GM18909 (cell line): ENCODE measurements at regions not wholly inside any gene's neighbourhood (a gene's known extent, or its start where the extent isn't known, plus 50 kb on each side); places are given as distances from the start of the nearest gene placed in this dataset.

Source experiments
- ATAC-seq: cut with Tn5 transposase; IDR thresholded peaks from one replicate; pipeline ENCODE4 v1.9.1; 2021; ENCODE audit warnings: mild to moderate bottlenecking; ENCODE audit not compliant: unreplicated experiment, poor library complexity

DNA sequence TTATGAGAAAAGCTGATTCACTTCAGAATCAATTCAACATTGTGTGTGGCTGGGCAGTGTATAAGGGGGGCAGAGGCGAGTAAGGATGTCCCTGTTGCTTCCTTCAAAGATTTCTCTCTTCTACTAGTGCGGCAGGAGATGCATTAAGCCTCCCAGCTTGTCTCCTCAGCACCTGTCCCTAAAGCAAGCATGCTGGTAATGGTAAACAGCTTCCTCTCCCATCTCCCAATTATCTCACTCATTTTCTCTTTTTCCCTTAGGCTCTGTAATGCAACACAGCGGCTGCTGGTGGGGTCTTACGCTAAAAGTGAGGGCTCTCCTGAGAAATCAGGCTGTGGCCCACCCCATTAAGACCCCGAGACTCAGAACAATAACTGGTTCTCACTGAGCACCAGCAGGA lies 306.4 kb upstream of the ROPN1 start:
- ATAC-seq: no peak

GRCh38 chr3:124298951-124299350 lies 307.0 kb upstream of the ROPN1 start:
- no peak for ATAC-seq

- ATAC-seq: no peak
These were observed 307.9 kb upstream of the ROPN1 start for GRCh38 chr3:124299831-124300230.

DNA sequence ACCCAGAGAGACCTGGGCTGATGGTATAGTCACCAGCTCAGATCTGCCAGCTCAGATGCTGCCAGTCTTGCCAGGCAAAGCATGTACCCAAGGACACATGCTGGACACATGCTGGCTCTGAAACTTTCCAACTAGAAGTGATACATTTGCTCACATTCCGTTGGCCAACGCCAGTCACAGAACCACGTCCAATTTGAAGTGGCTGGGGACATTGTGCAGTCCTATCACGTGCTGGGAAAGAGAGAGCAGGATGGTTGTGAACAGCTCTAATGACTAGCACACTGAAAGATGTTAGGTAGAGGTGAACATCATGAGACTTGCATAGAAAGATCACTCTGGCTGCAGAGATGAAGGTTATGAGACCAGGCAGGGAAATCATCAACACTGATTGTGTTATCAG lies 308.5 kb upstream of the ROPN1 start:
- no peak for ATAC-seq

GRCh38 chr3:124303305-124303910 lies 311.5 kb upstream of the ROPN1 start:
- no peak for ATAC-seq

DNA sequence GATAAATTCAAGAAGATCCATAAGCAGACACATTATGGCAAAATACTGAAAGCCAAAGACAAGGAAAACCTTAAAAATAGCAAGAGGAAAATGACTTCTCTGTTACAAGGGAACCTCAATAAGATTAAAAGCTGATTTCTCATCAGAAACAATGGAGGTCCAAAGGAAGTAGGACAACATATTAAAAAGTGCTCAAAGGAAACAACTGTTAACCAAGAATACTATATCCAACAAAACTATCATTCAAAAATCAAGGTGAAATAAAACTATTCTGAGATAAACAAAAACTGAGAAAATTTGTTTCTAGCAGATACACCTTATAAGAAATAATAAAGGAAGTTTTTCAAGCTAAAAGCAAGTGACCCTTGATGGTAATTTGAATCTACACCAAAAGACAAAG lies 314.7 kb upstream of the ROPN1 start:
- ATAC-seq: no peak

DNA sequence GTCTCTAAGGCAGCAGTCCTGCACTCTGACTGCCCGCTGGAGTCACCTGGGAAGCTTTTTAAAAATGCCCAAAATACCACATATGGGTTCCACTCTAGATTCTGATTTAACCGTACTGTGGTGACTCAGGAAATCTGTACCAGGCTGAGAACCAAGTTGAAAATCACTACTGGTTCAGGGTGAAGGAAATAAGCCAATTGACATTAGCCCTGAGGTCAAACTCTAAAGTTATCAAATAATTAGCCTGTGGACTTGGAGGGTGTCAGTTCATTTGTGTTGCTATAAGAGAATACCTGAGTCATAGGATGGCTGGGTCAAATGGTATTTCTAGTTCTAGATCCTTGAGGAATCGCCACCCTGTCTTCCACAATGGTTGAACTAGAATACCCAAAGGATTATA lies 321.7 kb upstream of the ROPN1 start:
- ATAC-seq: no peak

GRCh38 chr3:124315215-124316033 lies 323.5 kb upstream of the ROPN1 start:
- no peak for ATAC-seq

DNA sequence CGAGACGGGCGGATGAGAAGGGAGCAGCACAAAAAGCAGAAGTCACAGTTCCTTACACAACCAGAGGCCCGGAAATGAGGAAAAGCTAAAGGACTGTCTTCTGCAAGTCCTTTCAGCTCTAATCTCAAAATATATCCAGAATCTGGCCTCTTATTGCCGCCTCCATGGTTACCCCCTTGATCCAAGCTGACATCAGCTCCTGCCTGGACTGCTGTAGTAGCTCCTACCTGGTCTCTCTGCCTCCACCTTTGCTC lies 324.0 kb upstream of the ROPN1 start:
- ATAC-seq: no peak

DNA sequence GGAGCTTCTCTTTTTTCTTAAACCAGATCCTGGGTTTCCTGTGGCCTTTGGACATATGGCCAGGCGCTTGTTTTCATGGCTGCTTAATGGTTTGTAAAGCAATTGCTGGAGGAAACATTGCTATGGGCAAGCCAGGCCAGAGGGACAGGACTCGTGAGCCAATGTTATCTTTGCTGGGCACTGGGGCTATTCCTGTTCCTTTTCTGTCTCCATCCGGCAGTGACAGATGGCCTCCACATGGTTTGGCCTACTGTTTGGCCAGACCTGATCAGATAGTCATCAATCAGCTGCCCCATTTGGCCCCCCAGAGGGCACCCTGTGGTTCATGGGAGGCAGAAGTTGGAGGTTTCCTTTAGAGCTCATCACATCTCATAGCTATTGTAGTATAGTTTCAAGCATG lies 326.1 kb upstream of the ROPN1 start:
- no peak for ATAC-seq

- no peak for ATAC-seq
These were observed 326.7 kb upstream of the ROPN1 start for GRCh38 chr3:124318656-124319055.

- no peak for ATAC-seq
These were observed 329.1 kb upstream of the ROPN1 start for GRCh38 chr3:124320976-124321375.

DNA sequence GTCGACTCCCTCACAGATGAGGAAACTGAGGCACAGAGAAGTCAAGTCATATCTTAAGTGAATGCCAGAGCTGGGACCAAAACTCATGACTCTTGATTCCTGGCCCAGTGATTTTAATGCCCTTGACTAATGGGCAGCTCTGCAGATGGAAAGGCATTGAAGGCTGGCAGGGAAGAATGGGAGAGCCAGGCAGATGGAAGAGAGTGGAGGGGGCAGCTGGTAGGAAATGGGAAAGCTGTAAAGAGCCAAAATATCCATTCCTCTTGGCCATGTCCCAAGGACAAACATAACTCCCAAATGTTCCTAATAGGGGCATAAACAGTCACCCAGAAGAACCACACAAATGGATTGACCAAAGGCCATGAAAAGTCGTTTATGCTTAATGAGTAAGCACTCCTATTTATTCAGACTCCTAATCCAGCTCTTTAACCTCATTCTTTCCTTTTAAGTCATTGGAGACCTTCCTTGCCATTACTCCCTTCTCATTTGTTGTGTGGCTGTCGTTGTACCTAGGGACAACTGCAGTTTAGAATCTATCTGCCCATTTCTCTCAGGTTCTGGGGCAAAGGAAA lies 330.5 kb upstream of the ROPN1 start:
- no peak for ATAC-seq

DNA sequence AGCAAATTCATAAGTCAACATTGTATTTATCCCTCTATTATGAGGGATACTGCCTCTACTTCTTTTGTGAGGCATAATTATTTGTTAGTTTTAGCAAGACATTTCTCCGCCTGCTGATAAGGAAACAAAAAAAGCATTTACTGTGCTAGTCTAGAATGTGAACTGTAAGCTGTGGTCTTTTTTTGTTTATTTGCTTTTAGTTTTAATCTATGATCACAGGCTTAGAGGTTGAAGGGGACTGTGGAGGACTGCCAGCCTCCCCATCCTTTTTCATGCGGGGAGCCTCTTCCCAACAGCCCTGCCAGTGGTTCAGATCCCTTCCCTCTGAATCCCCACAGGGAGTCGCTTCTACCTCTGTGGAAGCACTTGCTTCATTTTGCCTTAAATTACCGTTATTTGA lies 331.0 kb upstream of the ROPN1 start:
- ATAC-seq: no peak

DNA sequence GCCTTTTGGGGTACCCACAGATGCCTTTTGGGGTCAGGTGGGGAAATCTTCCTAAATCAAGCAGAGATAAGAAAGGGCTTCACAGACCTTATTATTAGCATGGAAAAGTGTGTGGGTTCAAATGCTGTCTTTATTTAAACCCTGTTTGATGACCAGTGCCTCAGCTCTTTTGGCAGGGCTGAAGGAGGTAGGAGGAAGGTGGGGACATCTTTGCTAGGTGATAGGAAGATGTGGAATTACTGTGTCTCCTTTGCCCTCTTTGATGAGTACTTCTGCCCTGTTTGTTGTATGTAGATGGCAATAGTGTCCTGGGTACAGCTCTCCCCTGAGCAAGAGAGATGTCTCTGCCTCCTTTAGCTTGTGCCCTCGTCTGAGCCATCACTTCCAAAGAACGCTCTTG lies 333.3 kb upstream of the ROPN1 start:
- no peak for ATAC-seq

DNA sequence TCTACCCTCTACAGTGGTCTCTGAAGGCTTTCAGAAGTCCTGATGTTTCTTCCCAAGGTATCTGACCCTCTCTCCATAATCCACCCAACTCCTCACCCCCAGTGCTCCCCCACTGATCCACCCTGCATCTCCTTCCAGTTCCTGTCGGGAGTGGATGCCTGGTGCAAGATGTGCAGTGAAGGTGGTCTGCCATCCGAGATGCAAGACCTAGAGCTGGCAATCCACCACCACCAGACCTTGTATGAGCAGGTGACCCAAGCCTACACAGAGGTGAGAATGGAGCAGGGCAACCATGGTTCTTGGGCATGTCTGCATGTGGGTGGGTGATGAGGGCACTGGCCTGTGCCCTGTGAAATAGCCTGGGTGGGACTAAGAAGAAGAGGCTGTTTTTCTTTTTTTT lies 337.8 kb upstream of the ROPN1 start:
- no peak for ATAC-seq

DNA sequence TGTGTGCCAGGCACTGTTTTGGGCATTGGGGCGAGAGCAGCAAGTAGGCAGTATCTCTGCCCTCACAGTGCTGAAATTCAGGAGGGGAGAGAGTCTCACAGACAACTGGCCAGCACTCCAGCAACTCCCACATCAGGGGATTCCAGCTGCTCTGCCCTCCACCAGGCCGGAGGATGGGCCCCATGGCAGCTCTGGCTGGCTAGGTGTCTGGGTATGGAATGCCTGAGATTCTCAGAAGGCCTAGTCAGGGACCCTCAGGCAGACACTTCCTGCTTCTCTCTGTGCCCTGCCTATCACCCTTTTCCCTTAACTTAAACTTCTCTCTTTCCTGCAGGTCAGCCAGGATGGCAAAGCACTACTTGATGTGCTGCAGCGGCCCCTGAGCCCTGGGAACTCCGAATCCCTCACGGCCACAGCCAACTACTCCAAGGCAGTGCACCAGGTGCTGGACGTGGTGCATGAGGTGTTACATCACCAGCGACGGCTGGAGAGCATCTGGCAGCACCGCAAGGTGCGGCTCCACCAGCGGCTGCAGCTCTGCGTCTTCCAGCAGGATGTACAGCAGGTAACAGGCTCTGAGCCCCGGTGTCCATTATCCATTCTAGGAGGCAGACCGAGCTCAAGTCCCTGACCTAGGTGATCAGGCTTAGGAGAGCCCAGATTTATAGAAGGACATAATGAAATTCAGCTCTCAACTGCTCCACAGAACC lies 342.2 kb upstream of the ROPN1 start:
- ATAC-seq: no peak

- no peak for ATAC-seq
These were observed 344.2 kb upstream of the ROPN1 start for GRCh38 chr3:124336067-124336656.

DNA sequence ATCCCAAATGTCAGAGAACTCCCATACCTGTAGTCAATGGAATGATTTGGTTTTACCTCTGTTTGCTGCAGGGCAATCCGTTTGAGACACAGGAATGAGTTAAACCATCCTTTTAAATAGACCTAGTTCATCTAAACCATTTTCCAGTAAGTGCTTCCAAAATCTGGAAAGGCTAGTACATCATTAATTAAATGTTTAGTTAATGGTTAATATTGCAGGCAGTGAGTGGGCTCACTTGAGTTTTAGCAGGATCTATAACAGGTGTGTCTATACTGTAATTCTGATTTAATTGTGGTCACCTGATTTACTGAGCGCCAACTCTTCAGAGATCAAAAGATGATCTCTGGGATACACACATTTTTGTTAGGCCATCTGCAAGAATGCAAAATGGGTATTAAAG lies 353.9 kb upstream of the ROPN1 start:
- no peak for ATAC-seq

DNA sequence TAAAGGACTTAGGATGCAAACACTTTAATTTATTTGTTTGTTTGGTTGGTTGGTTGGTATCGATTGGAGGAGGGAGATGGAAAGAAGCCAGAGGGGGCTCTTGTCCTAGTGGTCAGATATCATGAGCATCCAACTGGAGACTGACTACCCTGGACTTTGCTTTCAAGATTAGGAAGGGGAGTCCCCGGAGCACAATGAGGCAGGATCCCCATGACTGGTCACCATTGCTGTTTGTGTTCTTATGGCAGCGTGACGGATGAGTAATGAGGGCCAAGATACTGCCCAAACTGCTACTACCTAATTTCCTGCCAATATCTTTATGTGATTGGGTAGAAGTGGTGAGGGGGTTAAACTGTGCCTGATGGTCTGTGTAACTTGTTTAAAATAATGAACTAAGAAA lies 354.6 kb upstream of the ROPN1 start:
- no peak for ATAC-seq

DNA sequence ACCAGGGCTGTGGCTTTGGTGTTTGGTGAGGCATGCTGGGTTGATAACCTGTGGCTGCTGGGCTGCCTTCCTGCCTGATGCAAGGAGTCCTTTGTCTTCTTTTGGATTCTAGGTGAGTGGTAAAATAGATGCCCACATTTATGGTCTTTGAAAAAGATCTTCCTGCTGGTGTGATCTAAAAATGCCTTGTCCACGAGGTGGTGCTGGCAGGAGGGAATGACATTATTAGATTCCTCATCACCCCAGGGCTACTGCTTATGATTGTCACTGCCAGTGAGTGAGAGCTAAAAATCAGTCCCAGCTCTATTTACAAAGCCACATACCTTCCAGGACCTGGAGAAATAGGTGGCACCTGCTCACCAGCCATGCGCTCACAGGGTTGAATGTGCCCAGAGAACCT lies 355.5 kb upstream of the ROPN1 start:
- ATAC-seq: no peak
